ENCODE measurements at regions not wholly inside any gene's neighbourhood (a gene's known extent, or its start where the extent isn't known, plus 50 kb on each side); places are given as distances from the start of the nearest gene placed in this dataset.

DNA sequence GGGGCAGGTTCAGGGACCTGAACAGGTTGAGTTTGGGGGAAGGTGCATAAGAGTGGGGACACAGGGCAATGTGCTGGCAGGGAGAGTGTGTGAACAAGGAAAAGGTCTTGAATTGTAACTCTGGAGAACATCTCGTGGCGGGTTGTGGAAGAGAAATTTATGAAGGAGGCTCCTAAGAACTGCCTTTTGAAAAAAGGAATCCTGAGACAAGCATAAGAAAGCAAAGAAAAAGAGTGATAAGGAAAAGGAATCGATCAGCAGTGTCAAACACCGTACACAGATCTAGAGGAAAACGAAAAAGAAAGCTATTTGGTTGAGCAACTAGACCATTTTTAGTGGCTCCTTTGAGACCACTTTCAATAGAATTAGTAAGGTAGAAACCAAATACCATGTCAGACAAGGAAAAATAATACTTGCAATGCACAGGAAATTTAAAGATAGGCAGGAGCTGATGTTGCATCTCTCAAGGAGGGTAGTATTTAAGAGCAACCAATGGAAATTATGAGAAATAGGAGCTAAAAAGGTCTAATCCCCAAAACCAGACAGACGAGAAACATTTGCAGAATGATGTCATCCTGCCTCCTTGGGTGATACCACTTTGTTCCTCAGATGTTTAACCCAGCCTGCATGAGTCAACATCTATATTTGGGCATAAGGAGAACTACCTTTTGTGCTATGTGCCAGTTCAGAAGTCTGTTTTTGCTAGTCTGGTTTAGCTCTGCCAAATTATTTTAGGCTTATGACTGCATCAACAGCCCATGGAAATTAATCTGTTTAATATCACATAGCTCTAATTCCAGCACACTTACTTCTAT lies 64.5 kb upstream of the STK38L start:
- peak; percentile 16 for DNase-seq (ENCODE audit: low read depth, low spot score)

DNA sequence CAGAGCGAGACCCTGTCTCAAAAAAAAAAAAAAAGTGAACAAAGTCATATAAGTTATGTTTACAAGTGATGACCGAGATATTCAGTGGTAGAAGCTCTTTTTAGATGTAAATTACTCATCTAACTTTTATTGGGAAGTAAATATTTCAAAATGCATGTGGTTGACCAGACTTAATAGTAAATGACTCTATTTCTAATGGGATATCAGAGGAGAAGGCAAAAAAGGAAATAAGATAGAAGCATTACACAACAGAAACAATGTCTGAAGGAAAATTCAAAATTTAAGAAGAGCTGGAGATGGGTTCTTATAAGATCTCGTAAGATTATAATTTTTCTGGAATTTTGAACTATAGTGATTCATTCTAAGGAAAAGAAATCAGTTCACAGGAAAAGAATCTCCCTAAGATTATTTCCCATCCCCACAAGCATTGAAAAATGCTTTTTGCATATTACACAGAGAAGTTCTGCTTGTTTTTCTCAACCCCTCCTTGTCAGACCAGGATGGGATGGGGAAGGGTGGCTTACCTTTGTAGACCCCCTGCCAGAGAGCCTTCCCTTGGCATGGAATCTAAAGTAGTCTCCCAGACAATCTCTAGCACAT lies 63.1 kb upstream of the STK38L start:
- no peak for DNase-seq (ENCODE audit: low read depth, low spot score)

DNA sequence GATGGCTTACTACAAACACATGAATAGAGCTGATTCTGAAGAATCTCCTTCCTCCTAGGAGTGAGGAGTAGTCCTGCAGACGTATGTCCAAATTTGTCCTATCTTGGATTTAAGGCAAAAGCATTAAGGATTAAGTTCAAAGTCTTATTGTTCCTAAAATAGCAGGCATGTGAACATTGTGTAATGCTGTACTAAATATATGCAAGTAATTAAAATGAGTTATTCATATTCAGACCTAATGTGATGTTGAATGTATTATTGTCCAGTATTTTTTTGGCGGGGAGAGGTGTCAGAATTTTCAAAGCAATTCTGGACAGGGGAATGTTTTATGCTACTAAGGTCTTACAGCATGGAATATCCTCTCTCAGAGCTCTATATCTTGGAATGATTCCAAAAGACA lies 60.7 kb upstream of the STK38L start:
- no peak for DNase-seq (ENCODE audit: low read depth, low spot score)

DNA sequence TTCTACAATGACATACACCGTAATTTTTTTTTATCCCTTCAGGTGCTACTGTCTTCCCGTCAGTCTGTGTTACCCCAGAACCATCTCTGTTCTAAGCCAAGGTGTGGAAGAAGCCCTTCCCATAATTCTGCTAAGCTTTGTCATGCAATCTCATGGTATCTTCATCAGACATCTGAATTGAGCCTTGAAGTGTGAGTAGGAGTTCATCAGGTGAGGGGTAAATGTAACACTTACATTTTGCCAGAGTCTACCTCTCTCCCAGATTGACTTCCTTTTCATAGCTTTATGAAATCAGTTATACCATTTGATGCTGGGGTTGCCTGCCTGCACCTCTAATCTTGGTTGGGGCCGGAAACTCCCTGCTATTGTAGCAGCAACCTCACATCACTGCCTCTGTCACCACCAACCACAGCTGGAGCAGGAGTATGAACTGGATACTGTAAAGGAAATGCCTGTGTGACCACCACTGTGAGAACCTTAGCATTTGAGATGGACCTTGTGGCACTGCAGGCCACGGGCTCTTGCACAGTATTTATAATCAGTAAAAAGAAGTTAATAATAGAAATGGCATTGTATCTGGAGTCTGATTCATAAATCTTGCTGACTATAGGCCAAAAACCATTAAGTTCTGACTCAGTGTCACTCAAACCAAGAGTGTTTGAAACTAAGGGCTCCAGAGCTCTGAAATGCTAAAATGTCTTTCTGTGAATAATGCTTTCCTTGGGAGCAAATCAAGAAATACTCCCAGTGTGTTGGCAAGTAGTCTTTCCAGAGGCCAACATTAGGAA lies 58.7 kb upstream of the STK38L start:
- no peak for DNase-seq (ENCODE audit: low read depth, low spot score)

DNA sequence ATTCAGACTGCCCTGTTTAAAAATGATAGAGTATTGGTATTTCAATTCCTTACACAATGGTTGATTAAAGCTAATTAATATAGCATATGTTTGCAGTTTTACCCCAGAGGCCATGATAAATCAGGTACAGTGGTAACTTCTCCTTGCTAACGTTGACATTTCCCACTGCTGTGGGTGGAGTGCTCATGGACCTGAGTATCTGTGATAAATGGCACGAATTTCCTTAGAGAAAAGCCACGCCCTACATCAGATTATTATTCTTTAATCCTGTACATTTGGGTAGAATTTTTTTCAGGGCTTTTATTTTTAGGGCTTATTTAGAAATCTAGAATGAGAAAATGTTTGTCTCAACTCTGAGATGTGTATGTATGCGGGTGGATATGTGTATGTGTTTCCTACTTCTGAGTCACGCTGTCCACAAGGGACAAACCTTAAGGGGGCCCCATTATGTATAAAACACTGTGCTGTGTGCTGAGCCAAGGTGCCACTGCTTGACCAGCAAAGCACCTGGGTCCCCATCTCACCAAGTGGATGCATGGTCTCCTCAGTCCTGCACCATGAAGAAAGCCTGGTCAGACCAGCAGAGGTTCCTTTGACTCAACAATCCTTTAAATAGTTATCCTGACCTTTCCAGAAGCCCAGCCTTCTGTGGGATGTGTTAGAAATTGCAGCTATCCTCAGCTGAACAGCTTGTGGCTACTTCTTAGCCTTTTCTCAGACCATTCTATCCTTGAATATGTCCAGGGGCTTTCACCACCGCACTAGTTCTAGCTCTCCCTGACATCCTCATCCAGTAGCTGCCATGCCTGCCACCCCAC lies 57.9 kb upstream of the STK38L start:
- DNase-seq (ENCODE audit: low read depth, low spot score), result no peak

DNA sequence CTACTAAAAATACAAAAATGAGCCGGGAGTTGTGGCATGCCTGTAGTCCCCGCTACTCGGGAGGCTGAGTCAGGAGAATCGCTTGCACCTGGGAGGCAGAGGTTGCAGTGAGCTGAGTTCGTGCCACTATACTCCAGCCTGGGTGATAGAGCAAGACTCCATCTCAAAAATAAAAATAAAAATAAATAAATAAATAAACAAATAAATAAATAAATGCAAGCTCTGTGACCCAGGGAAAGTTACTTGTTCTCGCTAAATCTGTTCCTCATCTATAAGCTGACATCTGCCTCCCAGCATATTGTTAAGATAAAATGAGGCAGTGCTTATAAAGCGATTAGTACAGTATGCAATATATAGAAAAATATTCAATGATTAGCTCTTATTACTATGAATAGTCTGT lies 56.4 kb upstream of the STK38L start:
- no peak for DNase-seq (ENCODE audit: low read depth, low spot score)

DNA sequence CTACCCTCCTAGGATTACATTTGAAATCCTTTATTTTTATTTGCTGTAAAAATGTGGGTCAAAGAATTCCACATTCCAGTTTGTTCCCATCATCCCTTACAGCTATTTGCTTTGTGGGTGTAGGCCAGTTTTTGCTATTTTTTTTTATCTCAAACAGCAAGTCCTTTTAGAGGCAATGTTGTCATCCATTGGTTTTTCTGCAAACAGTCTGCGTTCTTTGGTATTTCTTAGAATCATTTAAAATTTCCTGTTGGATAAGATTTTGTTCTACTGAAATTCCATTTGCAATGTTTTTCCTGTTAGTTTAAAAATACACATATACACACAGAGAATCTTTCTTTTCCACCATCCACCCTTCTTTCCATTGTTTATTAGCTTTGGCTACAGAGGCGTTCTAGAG lies 53.3 kb upstream of the STK38L start:
- no peak for DNase-seq (ENCODE audit: low read depth, low spot score)

DNA sequence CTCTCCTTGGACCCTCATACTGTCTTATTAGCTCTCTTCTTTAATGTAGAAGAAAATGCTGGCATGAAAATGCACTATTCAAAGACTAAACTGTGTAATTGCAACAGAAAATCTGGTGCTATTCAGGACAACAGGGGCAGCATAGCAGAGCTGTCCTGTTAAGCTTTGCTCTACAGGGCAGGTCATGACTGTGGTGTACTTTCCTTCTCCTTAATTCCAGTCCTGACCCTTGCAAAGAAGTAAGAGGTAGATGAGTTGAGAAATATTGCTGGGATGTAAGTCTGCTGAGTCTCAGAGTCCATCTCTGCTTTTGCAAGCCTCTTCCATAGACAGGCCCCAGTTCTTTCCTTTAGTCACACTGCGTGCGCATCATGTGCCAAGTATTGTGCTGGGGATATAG lies 52.6 kb upstream of the STK38L start:
- no peak for DNase-seq (ENCODE audit: low read depth, low spot score)

DNA sequence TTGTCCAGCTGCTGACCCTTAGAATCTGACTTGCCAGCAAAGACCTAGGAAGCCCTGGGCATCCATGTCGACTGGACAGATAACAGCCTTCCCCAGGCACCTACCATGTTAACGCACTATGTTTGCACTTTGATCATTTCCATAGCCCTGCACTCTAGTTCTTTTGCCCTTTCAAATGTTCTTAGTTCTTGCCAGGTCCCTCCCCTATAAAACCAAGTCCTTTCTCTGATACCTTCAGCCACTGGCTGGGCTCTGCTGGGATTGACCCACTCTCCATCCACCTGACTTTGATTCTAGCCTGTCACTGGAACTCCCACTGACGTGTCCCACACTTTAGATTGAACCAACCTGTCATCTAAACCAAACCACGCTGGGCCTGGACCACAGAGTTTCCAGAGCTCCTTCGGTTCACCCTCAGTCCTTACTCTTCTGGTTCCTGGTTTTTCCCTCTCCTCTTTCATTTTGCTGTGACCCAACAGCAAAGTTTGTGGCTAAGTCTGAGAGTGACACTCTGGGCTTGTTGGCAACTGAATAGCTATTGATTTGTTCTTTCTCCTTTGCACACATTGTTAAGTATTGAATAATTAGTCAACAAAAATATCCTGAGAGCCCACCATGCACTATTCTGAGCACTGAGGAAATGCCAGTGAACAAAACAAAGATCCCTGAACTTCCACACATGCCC lies 51.8 kb upstream of the STK38L start:
- DNase-seq (ENCODE audit: low read depth, low spot score), result no peak

DNA sequence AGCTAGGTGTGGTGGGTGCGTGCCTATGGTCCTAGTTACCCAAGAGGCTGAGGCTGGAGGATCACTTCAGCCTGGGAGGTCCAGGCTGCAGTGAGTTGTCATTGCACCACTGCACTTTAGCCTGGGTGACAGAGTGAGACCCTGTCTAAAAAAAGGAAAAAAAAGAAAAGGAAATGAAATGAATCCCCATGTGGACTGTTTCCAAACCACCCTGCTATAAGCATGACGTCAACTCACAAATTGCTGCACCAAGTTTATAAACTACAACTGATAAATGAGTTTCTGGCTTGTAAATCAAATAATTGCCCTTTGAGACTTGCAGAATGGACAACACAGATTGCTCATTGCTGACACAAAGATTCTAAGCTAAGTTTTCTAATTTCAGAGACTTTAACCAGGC lies 51.0 kb upstream of the STK38L start:
- DNase-seq (ENCODE audit: low read depth, low spot score), result no peak

DNA sequence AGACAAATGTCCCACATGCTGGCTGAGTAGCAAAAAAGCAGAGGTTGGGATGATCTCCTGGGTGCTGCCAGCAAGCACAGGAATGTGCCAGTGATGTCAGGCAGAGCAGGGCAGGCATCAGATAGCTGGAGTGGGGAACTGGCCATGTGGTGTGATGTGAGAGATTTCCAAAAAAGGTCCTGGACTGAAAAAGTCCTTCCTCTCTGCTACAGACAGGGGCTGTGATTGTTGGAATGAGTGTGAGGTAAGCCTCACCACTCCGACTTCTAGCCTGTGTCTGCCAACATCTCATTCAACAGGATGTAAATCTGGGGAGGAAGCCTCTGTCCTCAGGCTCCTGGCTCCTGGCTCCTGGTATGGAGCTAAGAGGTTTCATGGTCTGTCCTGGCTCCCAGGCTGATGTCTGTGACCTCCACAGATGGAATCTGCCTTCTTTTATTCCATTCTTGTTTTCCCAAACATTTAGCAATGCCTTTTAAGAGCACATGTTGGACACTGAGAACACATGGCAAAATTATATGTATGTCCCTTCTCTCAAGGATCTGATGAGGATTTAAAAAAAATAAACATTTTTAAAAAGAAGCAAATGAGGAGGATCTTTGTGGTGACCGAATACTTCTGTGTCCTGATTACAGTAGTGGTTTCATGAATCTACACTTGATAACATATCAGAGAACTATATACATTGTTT lies 50.1 kb upstream of the STK38L start:
- peak; percentile 63 for DNase-seq (ENCODE audit: low read depth, low spot score)
